Large intestine (tissue), 3 donors: ENCODE measurements at regions not wholly inside any gene's neighbourhood (a gene's known extent, or its start where the extent isn't known, plus 50 kb on each side); places are given as distances from the start of the nearest gene placed in this dataset.
"Not testable (repeated sequence)": the region's sequence is repeated elsewhere in the genome, so short reads cannot be mapped to it uniquely, and the experiment has no call there.

Experiments
- DNase-seq, 2 donors: peaks; one replicate each; pipeline versions ENCODE4 v3.0.0 to v3.0.0-alpha.2; 2013
- H3K27ac ChIP-seq: one replicate; pipeline ENCODE4 v1.5.1; 2013; ENCODE audit warnings: low read length
- H3K27me3 ChIP-seq: 2 replicates; pipeline ENCODE4 v1.6.1; 2013; ENCODE audit warnings: low read length; ENCODE audit not compliant: control insufficient read depth, insufficient read depth
- H3K36me3 ChIP-seq: 2 replicates; pipeline ENCODE4 v1.6.1; 2013; ENCODE audit warnings: low read length; ENCODE audit not compliant: control insufficient read depth, insufficient read depth
- H3K4me1 ChIP-seq: one replicate; pipeline ENCODE4 v1.6.1; 2013; ENCODE audit warnings: low read length; ENCODE audit not compliant: control insufficient read depth, insufficient read depth
- H3K4me3 ChIP-seq: one replicate; pipeline ENCODE4 v1.5.1; 2013; ENCODE audit warnings: low read length
- H3K9me3 ChIP-seq: one replicate; pipeline ENCODE4 v1.6.1; 2013; ENCODE audit warnings: mild to moderate bottlenecking, low read depth, low read length, moderate library complexity; ENCODE audit not compliant: control insufficient read depth
- WGBS: methylation state at CpG from one replicate; pipeline ENCODE4 v1.1.5; 2013; ENCODE audit warnings: low lambda C conversion rate; ENCODE audit not compliant: insufficient coverage; 5-methylcytosine and 5-hydroxymethylcytosine counted together

DNA sequence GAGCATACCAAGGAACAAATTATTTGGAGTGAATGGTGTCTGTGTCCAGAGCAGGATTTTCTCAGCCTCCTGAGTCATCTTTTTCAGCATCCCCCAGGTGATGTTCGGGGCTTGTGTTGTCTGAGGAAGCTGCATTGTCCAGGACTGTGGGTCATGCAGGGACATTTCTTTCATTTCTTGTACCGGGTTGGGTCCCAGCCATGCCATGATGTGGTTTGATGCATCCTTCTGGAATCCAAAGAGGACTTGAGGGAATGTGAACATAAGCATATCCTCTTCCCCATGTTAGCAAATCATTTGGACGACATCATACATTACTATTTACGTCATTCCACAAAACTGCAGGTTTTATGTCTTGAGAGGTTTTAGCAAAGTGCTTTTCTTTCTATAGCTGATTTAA, 797.8 kb downstream of the CCDC85A start:
- WGBS: no CpG with 5 or more reads among the region's 4 CpGs
- Histone ChIP-seq H3K36me3 (no peaks in the 10 kb centered on the region), H3K27me3 (no peaks in the 10 kb centered on the region), H3K27ac (no peak overlapping the region), H3K4me3 (no peak overlapping the region), H3K9me3 (no peaks in the 10 kb centered on the region), H3K4me1 (no peaks in the 10 kb centered on the region)
- no peak for DNase-seq

DNA sequence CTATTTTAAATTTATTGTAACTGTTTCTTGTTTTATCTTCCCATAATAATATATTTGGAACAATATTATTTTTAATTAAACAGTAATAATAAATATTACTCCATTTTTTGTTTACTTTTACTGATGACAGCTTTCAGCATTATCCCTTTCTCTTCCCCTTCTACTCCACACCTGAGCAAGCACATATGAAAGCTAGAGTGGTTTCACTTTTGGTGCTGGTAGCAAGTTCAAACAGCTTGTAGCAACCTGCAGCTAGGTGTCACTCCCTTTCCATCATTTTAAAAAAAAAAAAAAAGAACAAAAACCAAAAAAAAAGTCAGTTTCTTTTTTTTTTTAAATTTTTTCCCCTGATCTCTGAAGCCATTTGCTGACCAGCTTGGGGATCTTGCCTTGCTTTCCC, 801.8 kb downstream of the CCDC85A start:
- no peaks in the 10 kb centered on the region for H3K4me1 ChIP-seq
- no peaks in the 10 kb centered on the region for H3K36me3 ChIP-seq
- H3K27me3 ChIP-seq: no peaks in the 10 kb centered on the region
- H3K4me3 ChIP-seq: no peak overlapping the region
- DNase-seq: no peak
- no peak overlapping the region for H3K27ac ChIP-seq
- H3K9me3 ChIP-seq: no peaks in the 10 kb centered on the region

DNA sequence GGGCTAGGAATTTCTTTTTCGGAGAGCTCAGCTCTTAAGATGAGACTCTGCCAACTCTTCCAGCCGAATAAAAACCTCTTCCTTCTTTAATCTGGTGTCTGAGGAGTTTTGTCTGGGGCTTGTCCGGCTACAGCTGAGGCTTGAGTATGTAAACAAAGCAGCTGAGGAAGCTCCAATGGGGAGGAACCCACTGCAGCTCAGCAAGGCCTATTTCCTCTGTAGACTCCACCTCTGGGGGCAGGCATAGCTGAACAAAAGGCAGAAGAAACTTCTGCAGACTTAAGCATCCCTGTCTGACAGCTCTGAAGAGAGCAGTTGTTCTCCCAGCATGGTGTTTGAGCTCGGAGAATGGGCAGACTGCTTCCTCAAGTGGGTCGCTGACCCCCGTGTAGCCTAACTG, 838.7 kb downstream of the CCDC85A start:
- H3K9me3 ChIP-seq: no peaks in the 10 kb centered on the region
- H3K4me1 ChIP-seq: no peaks in the 10 kb centered on the region
- no peak overlapping the region for H3K4me3 ChIP-seq
- DNase-seq: no peak
- WGBS: no CpG with 5 or more reads among the region's 6 CpGs
- no peaks in the 10 kb centered on the region for H3K27me3 ChIP-seq
- H3K36me3 ChIP-seq: no peaks in the 10 kb centered on the region
- H3K27ac ChIP-seq: no peak overlapping the region

DNA sequence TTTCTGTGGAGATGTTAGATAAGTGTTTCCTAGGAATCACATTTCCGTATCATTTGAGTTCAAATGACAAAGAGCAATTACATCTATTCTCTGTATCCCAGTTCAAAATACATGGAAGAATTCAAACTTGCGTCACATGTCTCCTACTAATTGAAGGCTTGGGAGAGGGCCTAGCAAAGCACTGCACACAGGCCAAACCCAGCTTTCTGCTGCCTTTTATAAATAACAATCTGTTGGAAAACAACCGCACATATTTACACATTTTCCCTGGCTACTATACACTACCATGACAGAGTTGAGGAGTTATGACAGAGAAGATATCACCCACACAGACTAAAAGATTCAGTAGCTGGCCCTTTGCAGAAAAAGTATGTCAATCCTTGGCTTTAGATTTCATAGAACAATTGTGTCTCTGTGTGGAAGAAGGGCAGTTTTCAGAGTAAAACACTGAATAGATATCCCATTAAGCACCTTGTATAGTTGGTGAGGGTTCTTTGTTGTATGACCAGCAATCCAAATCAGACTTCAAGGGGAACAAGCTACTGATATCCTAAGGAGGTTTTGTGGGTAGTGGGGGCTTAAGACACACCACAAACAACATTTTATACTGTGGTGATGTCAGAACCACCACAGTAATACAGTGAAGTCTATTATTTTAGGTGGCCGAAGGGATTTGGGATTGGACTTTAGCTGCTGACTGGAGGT, 861.3 kb downstream of the CCDC85A start:
- 100% methylated on average over 1 of the region's 4 CpGs for WGBS

DNA sequence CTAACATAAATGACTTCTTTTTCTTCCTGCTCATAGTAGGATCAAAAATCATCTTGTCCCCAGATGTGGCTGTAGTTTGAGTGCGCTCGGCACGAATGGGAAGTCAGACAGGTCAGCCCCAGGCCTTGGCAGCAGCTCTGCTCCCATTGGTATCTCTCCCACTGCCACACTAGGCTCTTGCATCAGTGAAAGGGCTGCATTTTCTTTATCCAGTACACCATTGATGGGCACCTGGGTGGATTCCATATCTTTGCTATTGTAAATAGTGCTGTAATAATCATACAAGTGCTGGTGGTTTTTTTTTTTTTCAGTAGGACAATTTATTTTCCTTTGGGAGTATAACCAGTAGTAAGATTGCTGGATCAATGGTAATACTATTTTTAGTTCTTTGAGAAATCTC, 865.5 kb downstream of the CCDC85A start:
- H3K9me3 ChIP-seq: no peaks in the 10 kb centered on the region
- no CpG with 5 or more reads among the region's 3 CpGs for WGBS
- H3K4me3 ChIP-seq: no peak overlapping the region
- no peak for DNase-seq
- no peak overlapping the region for H3K27ac ChIP-seq
- no peaks in the 10 kb centered on the region for H3K4me1 ChIP-seq
- H3K36me3 ChIP-seq: no peaks in the 10 kb centered on the region
- H3K27me3 ChIP-seq: no peaks in the 10 kb centered on the region

More for the DNA sequence above, 861.3 kb downstream of the CCDC85A start:
- H3K36me3 ChIP-seq: no peaks in the 10 kb centered on the region
- DNase-seq: no peak
- H3K4me3 ChIP-seq: no peak overlapping the region
- no peaks in the 10 kb centered on the region for H3K9me3 ChIP-seq
- no peak overlapping the region for H3K27ac ChIP-seq
- no peaks in the 10 kb centered on the region for H3K4me1 ChIP-seq
- no peaks in the 10 kb centered on the region for H3K27me3 ChIP-seq

DNA sequence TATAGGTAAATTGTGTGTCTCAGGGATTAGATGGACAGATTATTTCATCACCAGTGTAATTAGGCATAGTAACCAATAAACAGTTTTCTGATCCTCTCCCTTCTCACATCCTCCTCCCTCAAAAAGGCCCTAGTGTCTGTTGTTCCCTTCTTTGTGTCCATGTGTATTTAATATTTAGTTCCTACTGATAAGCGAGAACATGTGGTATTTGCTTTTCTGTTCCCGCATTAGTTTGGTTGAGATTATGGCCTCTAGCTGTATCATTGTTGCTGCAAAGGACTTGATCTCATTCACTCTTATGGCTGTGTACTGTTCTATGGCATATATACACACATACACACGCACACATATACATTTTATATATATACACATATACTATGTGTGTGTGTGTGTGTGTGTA, 866.2 kb downstream of the CCDC85A start:
- no peaks in the 10 kb centered on the region for H3K27me3 ChIP-seq
- H3K36me3 ChIP-seq: no peaks in the 10 kb centered on the region
- no peaks in the 10 kb centered on the region for H3K4me1 ChIP-seq
- WGBS: no CpG with 5 or more reads among the region's 3 CpGs
- H3K4me3 ChIP-seq: no peak overlapping the region
- no peak overlapping the region for H3K27ac ChIP-seq
- no peak for DNase-seq
- no peaks in the 10 kb centered on the region for H3K9me3 ChIP-seq

DNA sequence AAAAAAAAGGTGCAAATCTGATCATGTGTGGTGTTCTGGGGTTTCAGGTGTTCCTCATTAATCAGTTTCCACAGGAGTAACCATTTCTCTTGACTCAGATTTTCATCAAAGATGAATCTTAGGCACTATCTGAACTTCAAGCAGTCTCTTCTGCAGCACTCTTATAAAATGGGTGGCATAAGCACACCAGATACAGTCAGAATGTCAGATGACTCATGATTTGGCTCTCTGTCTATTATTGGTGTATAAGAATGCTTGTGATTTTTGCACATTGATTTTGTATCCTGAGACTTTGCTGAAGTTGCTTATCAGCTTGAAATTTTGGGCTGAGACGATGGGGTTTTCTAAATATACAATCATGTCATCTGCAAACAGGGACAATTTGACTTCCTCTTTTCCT, 882.5 kb downstream of the CCDC85A start:
- no CpG with 5 or more reads among the region's 1 CpG for WGBS
- not testable (repeated sequence) for H3K27ac ChIP-seq

DNA sequence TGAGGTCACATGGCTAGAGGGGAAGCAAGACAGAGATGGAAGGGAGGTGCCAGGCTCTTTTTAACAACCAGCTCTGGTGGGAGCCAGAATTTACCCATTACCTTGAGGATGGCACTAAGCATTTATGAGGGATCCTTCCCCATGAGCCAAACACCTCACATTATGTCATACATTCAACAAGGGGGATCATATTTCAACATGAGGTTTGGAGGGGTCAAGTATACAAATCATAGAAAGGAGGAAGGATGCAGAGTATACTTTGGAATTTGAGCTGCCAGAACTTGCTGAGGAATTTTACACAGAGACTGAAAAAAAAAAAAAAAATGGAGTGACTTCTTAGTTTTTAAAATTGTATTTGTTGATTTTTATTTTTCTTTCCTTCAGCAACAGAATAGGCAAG, 891.4 kb downstream of the CCDC85A start:
- no peaks in the 10 kb centered on the region for H3K36me3 ChIP-seq
- DNase-seq: no peak
- no peak overlapping the region for H3K27ac ChIP-seq
- H3K4me1 ChIP-seq: no peaks in the 10 kb centered on the region
- no peak overlapping the region for H3K4me3 ChIP-seq
- no peaks in the 10 kb centered on the region for H3K9me3 ChIP-seq
- no peaks in the 10 kb centered on the region for H3K27me3 ChIP-seq

More for the DNA sequence above, 882.5 kb downstream of the CCDC85A start:
- H3K4me1 ChIP-seq, H3K36me3 ChIP-seq, H3K4me3 ChIP-seq, H3K9me3 ChIP-seq, DNase-seq, H3K27me3 ChIP-seq: not testable (repeated sequence)

DNA sequence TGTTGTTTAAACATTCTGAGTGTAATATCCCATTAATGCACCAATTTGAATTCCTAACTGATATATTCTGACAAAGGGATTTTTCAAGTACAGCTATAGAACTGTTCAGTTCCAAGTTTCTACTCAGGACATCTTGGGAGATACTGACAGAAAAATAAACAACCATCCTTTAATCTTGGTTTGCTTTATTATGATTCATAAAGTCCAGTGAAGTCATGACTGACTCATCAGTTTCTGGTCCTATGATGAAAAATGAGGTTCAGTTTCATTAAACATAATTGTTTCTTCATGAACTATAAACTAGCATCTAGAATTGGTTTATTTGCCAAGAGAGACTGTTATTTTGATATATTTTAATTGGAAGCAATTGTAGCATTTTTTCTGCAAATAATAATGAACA, 896.2 kb downstream of the CCDC85A start:
- no peaks in the 10 kb centered on the region for H3K4me1 ChIP-seq
- no peak overlapping the region for H3K27ac ChIP-seq
- no peaks in the 10 kb centered on the region for H3K36me3 ChIP-seq
- H3K4me3 ChIP-seq: no peak overlapping the region
- DNase-seq: no peak
- H3K27me3 ChIP-seq: no peaks in the 10 kb centered on the region
- H3K9me3 ChIP-seq: peaks cover 11% of the 10 kb centered on the region

DNA sequence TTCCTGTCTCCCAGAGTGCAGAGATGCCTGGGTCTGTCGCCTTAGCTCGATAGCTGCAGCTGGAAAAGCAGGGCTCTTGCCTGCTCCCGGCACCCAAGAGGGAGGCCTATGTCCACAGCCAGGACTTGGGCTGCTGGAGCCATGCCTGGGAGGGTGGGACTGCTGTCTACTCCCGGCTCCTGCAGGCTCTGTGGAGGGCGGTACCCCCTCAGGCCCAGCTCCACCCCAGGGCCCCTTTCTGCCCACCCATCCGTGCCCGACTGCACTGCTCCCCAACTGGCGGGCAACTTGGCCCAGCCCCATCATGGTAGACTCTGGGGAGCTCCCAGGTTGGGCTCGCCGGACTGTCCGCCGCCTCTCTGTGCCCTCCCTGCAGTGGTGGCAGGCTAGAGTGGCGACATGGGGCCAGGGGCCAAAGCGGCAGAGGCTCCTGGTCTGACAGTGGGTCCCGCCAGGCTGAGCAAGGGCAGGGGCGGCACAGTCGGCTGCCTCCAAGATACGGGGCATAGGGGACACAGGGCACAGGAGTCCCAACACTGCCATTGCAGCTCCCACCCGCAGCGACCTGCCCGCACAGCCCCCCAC, 901.0 kb downstream of the CCDC85A start:
- Histone ChIP-seq H3K4me1 (no peaks in the 10 kb centered on the region), H3K9me3 (peaks cover 13% of the 10 kb centered on the region), H3K27me3 (no peaks in the 10 kb centered on the region), H3K27ac (no peak overlapping the region), H3K4me3 (no peak overlapping the region), H3K36me3 (no peaks in the 10 kb centered on the region)
- DNase-seq: no peak
- WGBS: no CpG with 5 or more reads among the region's 21 CpGs

DNA sequence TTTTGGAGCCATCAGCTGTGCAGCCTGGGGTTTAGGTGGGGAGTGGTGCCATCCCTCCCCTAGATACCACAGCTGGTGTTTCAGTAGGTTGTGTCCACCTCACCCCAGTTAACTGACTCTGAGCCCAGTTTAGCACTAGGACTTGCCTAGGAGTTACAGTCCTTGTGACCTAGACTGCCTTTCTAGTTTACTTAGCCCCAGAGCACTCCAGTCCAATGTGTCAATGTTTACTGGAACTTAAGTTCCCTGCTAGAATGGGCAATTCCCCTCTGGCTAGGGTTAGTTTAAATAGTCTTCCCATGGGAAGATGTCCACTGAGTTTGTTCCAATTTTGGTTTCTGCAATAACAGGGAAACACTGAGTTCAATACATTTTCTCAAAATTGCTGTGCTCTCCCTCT, 909.2 kb downstream of the CCDC85A start:
- Histone ChIP-seq H3K27me3 (no peaks in the 10 kb centered on the region), H3K9me3 (peaks cover 11% of the 10 kb centered on the region), H3K4me3 (no peak overlapping the region), H3K4me1 (no peaks in the 10 kb centered on the region), H3K36me3 (no peaks in the 10 kb centered on the region), H3K27ac (no peak overlapping the region)
- no peak for DNase-seq
